ENCODE measurements at regions not wholly inside any gene's neighbourhood (a gene's known extent, or its start where the extent isn't known, plus 50 kb on each side); places are given as distances from the start of the nearest gene placed in this dataset.

GRCh38 chr6:159525445-159526025 lies 167.5 kb downstream of the SOD2 start:
- intact Hi-C loops (cut with micrococcal nuclease; ENCODE audit: unreplicated experiment): no loop called here
- Histone ChIP-seq H3K4me1 (no peaks in the 10 kb centered on the region), H3K36me3 (ENCODE audit: control insufficient read depth, insufficient read depth, low read length) (no peaks in the 10 kb centered on the region), H3K27me3 (replicated peaks; ENCODE audit: control insufficient read depth, insufficient read depth, low read length) (no peaks in the 10 kb centered on the region; the same call in 1 of the 2 replicates), H3K4me3 (ENCODE audit: low read depth, low read length) (no peak overlapping the region), H3K9me3 (no peaks in the 10 kb centered on the region)
- TF ChIP-seq CTCF (IDR thresholded peaks at IDR 0.05; ENCODE audit: insufficient read depth in 1 of 2, low read depth in 1 of 2, low read length in 1 of 2, severe bottlenecking in 1 of 2, unreplicated experiment in 1 of 2): no peak
- ChIA-PET CTCF (no interaction called here), POLR2A (no interaction called here)
- no TSS peak for BruUV-seq (replicated peaks)
- H3K27ac Mint-ChIP-seq (ENCODE audit: unreplicated experiment): no peak overlapping the region
- no peaks in the 10 kb centered on the region for H3K9me3 Mint-ChIP-seq (ENCODE audit: unreplicated experiment)
- DNase-seq: no peak
- no peak overlapping the region for H3K4me3 Mint-ChIP-seq (ENCODE audit: unreplicated experiment)
- H3K4me1 Mint-ChIP-seq (ENCODE audit: low read depth, unreplicated experiment): no peaks in the 10 kb centered on the region
- H3K36me3 Mint-ChIP-seq (ENCODE audit: insufficient read depth, unreplicated experiment): no peaks in the 10 kb centered on the region
- peaks cover 24% of the 10 kb centered on the region for H3K27me3 Mint-ChIP-seq (ENCODE audit: insufficient read depth, unreplicated experiment)

- no peak overlapping the region for H3K4me3 ChIP-seq (ENCODE audit: low read depth, low read length)
Observed at GRCh38 chr6:159522877-159523547, 170.0 kb downstream of the SOD2 start.

GRCh38 chr6:159521962-159522361 lies 171.1 kb downstream of the SOD2 start:
- ChIA-PET POLR2A (no interaction called here), CTCF (no interaction called here)
- TF ChIP-seq CTCF (IDR thresholded peaks at IDR 0.05; ENCODE audit: insufficient read depth in 1 of 2, low read depth in 1 of 2, low read length in 1 of 2, severe bottlenecking in 1 of 2, unreplicated experiment in 1 of 2): no peak
- no TSS peak for BruUV-seq (replicated peaks)
- Mint-ChIP-seq H3K4me1 (ENCODE audit: low read depth, unreplicated experiment) (no peaks in the 10 kb centered on the region), H3K36me3 (ENCODE audit: insufficient read depth, unreplicated experiment) (no peaks in the 10 kb centered on the region), H3K4me3 (ENCODE audit: unreplicated experiment) (no peak overlapping the region), H3K27ac (ENCODE audit: unreplicated experiment) (no peak overlapping the region), H3K9me3 (ENCODE audit: unreplicated experiment) (no peaks in the 10 kb centered on the region), H3K27me3 (ENCODE audit: insufficient read depth, unreplicated experiment) (peaks cover 18% of the 10 kb centered on the region)
- Histone ChIP-seq H3K9me3 (no peaks in the 10 kb centered on the region), H3K36me3 (ENCODE audit: control insufficient read depth, insufficient read depth, low read length) (no peaks in the 10 kb centered on the region), H3K4me3 (ENCODE audit: low read depth, low read length) (no peak overlapping the region), H3K4me1 (no peaks in the 10 kb centered on the region), H3K27me3 (replicated peaks; ENCODE audit: control insufficient read depth, insufficient read depth, low read length) (no peaks in the 10 kb centered on the region; the same call in 1 of the 2 replicates)
- intact Hi-C loops (cut with micrococcal nuclease; ENCODE audit: unreplicated experiment): no loop called here
- DNase-seq: no peak

More at GRCh38 chr6:159522877-159523547, 170.0 kb downstream of the SOD2 start:
- CTCF ChIA-PET: no interaction called here
- H3K27me3 Mint-ChIP-seq (ENCODE audit: insufficient read depth, unreplicated experiment): peaks cover 21% of the 10 kb centered on the region
- H3K27ac Mint-ChIP-seq (ENCODE audit: unreplicated experiment): no peak overlapping the region
- Histone ChIP-seq H3K4me1 (no peaks in the 10 kb centered on the region), H3K27me3 (replicated peaks; ENCODE audit: control insufficient read depth, insufficient read depth, low read length) (no peaks in the 10 kb centered on the region; the same call in 1 of the 2 replicates), H3K36me3 (ENCODE audit: control insufficient read depth, insufficient read depth, low read length) (no peaks in the 10 kb centered on the region), H3K9me3 (no peaks in the 10 kb centered on the region)
- no peaks in the 10 kb centered on the region for H3K9me3 Mint-ChIP-seq (ENCODE audit: unreplicated experiment)
- intact Hi-C loops (cut with micrococcal nuclease; ENCODE audit: unreplicated experiment): no loop called here
- no peaks in the 10 kb centered on the region for H3K36me3 Mint-ChIP-seq (ENCODE audit: insufficient read depth, unreplicated experiment)
- no TSS peak for BruUV-seq (replicated peaks)
- H3K4me3 Mint-ChIP-seq (ENCODE audit: unreplicated experiment): no peak overlapping the region
- no peak for DNase-seq
- H3K4me1 Mint-ChIP-seq (ENCODE audit: low read depth, unreplicated experiment): no peaks in the 10 kb centered on the region
- TF ChIP-seq CTCF (IDR thresholded peaks at IDR 0.05; ENCODE audit: insufficient read depth in 1 of 2, low read depth in 1 of 2, low read length in 1 of 2, severe bottlenecking in 1 of 2, unreplicated experiment in 1 of 2): no peak
- POLR2A ChIA-PET: no interaction called here

All from Caco-2 (cell line).